Stimulated activated CD8-positive, alpha-beta memory T cell treated with anti-CD3 and anti-CD28 coated beads, Interleukin-12 subunit alpha, Interleukin-12 subunit beta, amount 100 ng/mL, for 4 hours (primary cell): ENCODE measurements at regions not wholly inside any gene's neighbourhood (a gene's known extent, or its start where the extent isn't known, plus 50 kb on each side); places are given as distances from the start of the nearest gene placed in this dataset.
"Not testable (repeated sequence)": the region's sequence is repeated elsewhere in the genome, so short reads cannot be mapped to it uniquely, and the experiment has no call there.

Source experiments
- DNase-seq: peaks from one replicate; pipeline ENCODE4 v3.0.0-alpha.2; 2020; ENCODE audit warnings: low read depth

- DNase-seq: no peak
Measured at GRCh38 chr2:192591617-192592016, 396.9 kb upstream of the TMEFF2 start.

GRCh38 chr2:192585418-192585817, 390.7 kb upstream of the TMEFF2 start:
- DNase-seq: no peak

DNA sequence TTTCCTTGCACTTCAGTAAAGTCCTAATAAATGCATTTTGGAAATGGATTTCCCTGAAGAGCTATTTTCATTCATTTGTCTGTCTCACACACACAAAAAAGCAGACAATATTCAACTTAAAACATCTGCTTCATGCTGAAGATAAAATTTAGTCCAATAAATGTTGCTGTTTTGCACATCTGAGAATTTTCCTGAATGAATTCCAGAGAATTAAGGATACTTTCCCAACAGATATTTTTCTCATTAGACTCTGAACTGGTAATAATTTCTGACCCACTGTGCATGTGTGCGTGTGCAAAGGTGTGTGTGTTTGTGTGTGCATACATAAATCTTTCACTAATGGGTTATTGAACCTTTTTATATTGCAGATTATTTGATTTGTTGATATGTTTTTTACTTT, 390.2 kb upstream of the TMEFF2 start:
- no peak for DNase-seq

DNA sequence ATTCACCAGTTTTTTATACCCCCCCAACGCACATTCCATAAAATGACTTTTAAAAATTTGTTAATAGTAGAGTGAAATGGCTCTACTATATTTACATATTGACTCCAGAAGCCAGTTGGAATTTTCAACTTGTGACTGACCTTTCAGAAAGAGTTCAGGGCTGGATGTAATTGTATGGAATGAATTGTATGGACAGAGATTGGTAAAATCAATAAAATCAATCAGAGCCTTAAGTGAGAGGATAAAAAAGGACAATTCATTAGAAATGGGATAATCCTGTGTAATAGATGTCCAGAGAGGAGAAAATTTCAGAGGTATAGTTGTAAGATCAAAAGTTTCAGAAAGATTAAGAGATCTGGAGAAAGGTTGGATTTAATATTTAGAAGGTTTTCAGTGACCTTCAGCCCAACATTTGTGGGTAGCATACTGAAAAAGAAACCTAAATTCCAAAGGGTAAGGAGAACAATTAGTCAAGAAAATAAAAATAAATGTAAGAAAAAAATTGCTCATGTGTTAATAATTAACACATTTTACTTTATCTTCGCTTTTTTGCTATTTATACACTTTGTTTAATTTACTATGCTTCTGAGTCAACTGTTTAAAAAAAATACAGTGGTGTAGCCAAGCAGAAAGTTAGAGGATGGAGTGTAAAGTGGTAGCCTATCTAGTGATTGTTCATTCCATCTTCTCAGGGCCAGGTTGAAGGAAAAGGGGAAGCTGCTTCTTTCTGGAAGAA, 385.4 kb upstream of the TMEFF2 start:
- DNase-seq: no peak

DNA sequence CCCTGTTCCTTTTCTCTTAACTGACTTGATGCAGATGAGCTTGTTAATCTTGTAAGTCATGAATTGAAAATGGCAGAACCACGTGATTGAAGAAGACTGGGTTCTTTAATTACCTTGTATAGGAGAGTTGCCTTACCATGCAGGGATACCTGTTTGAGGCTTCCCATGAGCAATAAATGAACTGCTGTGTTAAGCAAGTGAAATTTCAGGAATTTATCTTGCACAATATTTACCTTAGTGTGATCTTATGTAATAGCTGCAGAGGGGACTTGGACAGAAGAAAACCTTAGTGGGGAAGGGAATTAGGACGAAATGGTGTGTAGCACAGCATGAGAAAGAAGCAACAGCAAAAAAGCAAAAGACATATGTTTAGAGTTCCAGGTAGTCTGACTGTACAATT, 384.0 kb upstream of the TMEFF2 start:
- no peak for DNase-seq

DNA sequence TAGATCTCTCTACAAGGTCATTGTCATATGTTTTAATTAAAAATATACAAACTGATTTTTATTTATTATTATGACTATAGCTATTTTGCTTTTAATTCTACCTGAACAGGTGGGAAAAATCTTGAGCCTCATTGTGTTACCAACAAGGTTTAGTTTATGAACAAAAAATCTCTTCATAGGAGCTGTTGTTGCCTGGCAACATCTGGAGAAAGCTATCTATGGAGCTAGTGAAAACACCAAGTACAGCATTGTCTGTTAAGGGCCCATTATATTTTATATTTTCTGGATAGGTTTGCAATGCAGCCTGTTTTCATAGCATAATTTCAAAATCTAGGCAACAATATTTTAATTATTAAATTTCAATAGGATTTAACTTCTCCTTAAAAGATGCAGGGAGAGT, 383.0 kb upstream of the TMEFF2 start:
- no peak for DNase-seq

DNA sequence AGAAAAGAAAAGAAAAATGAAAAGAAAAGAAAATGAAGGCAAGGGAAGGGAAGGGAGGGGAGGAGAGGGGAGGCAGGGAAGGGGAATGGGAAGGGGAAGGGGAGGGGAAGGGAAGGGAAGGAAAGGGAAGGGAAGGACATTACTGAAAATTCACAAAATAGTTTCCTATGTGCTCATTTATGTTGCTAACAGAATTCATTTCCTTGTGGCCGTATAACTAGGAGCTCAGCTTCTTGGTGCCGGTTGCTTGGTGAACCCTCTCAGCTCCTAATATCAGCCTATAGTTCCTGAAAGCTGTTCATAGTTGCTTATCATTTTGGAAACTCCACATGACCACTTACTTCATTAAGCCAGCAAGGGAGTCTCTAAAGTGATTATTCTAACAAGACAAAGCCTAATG, 379.8 kb upstream of the TMEFF2 start:
- DNase-seq: no peak

- no peak for DNase-seq
Measured at GRCh38 chr2:192571636-192572035, 376.9 kb upstream of the TMEFF2 start.

GRCh38 chr2:192570788-192571187, 376.1 kb upstream of the TMEFF2 start:
- DNase-seq: no peak

GRCh38 chr2:192566863-192567262, 372.1 kb upstream of the TMEFF2 start:
- no peak for DNase-seq

DNA sequence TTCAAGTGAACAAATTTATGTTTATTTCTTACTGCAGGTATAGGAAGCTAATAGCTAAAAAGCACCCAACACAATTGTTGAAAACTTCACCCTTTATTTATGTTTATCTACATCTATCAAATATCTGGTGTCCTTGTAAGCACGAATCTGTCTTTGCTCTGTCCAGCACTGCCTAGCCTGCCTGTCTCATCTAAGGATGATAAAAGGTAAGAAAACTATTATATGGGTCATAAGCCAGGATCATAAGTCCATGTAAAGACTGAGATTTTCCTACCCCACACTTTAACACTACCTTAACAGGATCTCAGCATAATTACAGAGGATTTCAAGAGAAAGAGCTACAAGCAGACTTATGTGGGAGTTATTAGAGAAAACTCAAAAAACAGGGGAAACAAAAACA, 365.6 kb upstream of the TMEFF2 start:
- no peak for DNase-seq

- no peak for DNase-seq
Measured at GRCh38 chr2:192559587-192559986, 364.9 kb upstream of the TMEFF2 start.

DNA sequence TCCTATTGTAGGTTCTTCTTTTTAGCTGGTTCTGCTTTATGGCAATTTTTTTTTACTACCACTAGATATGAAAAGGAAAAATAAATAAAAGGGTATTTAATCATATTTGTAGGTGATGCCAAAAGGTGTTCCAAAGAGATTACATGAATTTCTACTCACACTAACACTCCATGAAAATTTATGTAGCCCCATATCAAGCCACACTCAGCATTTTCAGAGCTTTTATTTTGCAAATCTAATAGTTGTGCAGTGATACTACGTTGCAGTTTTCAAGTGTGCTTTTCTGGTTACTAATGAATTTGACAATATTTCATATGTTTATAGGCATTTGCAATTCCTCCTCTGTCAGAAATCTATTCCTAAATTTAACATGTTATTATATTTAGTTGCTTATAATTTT, 363.9 kb upstream of the TMEFF2 start:
- DNase-seq: no peak

- DNase-seq: no peak
Measured at GRCh38 chr2:192555740-192556139, 361.0 kb upstream of the TMEFF2 start.

- DNase-seq: no peak
Measured at GRCh38 chr2:192551760-192552159, 357.0 kb upstream of the TMEFF2 start.

GRCh38 chr2:192546565-192546964, 351.8 kb upstream of the TMEFF2 start:
- no peak for DNase-seq

- DNase-seq: no peak
Measured at GRCh38 chr2:192544371-192544955, 349.7 kb upstream of the TMEFF2 start.

DNA sequence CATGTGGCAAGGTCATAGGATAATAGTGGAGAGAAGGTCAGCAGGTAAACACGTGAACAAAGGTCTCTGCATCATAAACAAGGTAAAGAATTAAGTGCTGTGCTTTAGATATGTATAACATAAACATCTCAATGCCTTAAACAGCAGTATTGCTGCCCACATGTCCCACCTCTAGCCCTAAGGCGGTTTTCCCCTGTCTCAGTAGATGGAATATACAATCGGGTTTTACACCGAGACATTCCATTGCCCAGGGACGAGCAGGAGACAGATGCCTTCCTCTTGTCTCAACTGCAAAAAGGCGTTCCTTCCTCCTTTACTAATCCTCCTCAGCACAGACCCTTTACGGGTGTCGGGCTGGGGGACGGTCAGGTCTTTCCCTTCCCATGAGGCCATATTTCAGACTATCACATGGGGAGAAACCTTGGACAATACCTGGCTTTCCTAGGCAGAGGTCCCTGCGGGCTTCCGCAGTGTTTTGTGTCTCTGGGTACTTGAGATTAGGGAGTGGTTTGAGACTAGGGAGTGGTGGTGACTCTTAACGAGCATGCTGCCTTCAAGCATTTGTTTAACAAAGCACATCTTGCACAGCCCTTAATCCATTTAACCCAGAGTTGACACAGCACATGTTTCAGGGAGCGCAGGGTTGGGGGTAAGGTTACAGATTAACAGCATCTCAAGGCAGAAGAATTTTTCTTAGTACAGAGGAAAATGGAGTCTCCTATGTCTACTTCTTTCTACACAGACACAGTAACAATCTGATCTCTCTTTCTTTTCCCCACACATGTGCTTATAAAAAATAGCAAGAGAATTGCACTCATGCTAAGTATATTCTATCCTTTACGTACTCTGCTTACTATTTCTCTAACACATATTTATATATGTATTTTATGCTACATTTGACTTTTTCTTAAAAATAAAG, 347.7 kb upstream of the TMEFF2 start:
- not testable (repeated sequence) for DNase-seq

- no peak for DNase-seq
Measured at GRCh38 chr2:192539306-192539705, 344.6 kb upstream of the TMEFF2 start.

DNA sequence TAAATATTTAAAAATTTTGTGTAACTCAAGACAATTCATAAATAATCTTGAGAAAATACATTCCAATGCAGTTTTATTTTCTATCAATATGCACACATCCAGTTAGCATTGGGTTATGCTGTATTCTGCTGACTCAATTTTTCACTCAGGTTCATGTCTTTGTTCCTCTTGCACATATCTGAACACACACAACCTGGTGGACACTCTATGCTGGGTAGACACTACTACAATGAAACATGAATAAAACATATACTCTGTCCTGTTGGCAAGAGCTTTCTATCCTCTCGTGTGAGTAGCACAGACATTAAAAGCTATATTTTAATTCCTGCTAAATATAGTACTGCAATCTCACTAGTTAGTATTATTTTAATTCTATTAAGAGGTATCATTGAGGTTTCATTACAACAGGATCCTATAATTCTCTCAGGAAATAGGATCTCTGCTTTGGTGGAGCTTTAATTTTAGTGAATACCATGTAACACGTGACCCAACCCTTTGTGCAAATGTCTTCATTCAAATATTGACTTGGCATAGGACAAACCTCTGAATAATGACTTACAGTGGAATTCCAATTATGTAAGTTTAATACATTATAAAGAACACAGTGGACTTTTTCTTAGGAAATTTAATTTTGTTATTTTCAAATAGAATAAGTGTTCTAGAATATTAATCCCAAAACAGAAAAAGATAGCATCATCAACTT, 342.3 kb upstream of the TMEFF2 start:
- DNase-seq: no peak

DNA sequence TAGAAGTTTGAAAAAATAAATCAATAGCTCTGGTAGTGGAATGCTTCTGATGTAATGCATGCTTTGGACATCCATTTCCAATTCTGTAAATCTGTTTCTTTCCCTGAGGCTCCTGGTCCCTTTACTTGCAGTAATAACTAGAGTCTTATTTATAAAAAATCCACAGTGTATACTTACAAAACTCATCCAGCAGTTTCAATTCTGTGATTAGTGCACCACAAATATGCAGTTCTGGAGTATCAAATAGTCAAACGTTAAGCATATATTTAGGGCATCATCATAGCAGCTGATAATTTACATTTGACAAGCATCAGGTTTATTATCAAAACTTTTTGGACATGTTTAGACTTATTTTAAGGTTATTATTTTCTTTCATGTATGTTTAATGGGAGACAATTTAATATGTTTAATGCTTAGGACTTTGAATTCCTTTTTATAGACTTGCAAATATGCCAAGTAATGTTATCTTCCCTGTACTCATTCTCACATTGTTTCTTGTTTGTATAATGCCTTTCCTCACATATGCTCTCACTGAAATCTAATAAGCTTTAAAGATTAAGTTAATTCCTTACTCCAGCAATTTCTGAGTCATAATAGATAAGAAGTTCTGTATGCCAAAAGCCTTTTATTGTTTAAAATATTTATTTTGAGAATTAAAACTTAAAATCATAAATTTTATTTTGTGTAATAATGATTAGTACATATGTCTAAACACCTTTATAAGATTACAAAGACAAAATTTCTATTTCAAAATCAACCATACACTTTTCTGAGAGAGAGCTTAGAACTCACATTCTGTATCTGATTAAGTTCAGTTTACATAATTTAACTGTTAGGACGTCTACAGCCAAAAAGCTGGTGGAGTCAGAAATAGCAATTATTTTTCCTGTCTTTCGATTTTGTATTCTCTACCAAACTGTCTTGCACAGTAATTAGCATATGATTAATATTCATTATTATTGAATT, 341.5 kb upstream of the TMEFF2 start:
- DNase-seq: no peak
